CD4-positive, alpha-beta memory T cell (primary cell): ENCODE measurements at regions not wholly inside any gene's neighbourhood (a gene's known extent, or its start where the extent isn't known, plus 50 kb on each side); places are given as distances from the start of the nearest gene placed in this dataset.

Experiments used
- CTCF ChIA-PET: fragments of 350-600 bp; sonication (Branson Sonifier 250); formaldehyde crosslinking; loops from one replicate; lab custom pipeline; 2021; ENCODE audit warnings: inconsistent platforms; ENCODE audit not compliant: partially characterized antibody; lab: Charles Lee
- POLR2A ChIA-PET: fragments of 350-600 bp; sonication (Branson Sonifier 250); formaldehyde crosslinking; loops from one replicate; lab custom pipeline; 2021; ENCODE audit not compliant: partially characterized antibody; lab: Charles Lee
- DNase-seq, 5 donors: peaks; one replicate each; pipeline versions ENCODE4 v3.0.0 to v3.0.0-alpha.2; 2020 to 2022; ENCODE audit warnings: mixed read lengths in 1 of 5
- H3K27ac ChIP-seq: one replicate; pipeline ENCODE4 v1.7.0; 2013; ENCODE audit warnings: low read depth, low read length
- H3K27me3 ChIP-seq: 2 replicates; pipeline ENCODE4 v1.7.0; 2013; ENCODE audit warnings: mild to moderate bottlenecking, low read length, moderate library complexity; ENCODE audit not compliant: insufficient read depth
- H3K36me3 ChIP-seq: 2 replicates; pipeline ENCODE4 v1.7.0; 2013; ENCODE audit warnings: mild to moderate bottlenecking, low read length, moderate library complexity; ENCODE audit not compliant: insufficient read depth
- H3K4me1 ChIP-seq: 2 replicates; pipeline ENCODE4 v1.7.0; 2013; ENCODE audit warnings: mild to moderate bottlenecking, low read length, moderate library complexity; ENCODE audit not compliant: insufficient read depth
- H3K4me3 ChIP-seq, 2 donors: one replicate each; pipeline ENCODE4 v1.7.0; 2013; ENCODE audit warnings: low read length in 2 of 2, mild to moderate bottlenecking in 1 of 2
- H3K9me3 ChIP-seq, 2 donors: one replicate each; pipeline ENCODE4 v1.7.0; 2013; ENCODE audit warnings: low read length in 2 of 2, control low read depth in 1 of 2; ENCODE audit not compliant: control insufficient read depth in 1 of 2
- H3K27ac Mint-ChIP-seq, 7 donors: one replicate each; pipeline ENCODE4 v1.8.0; 2020 to 2021; ENCODE audit warnings: mixed read lengths in 7 of 7, mild to moderate bottlenecking in 6 of 7, inconsistent platforms in 3 of 7, moderate library complexity in 3 of 7
- H3K27me3 Mint-ChIP-seq, 2 donors: one replicate each; pipeline ENCODE4 v1.8.0; 2020 to 2021; ENCODE audit warnings: mixed read lengths in 2 of 2
- H3K36me3 Mint-ChIP-seq, 2 donors: one replicate each; pipeline ENCODE4 v1.8.0; 2020 to 2021; ENCODE audit warnings: mixed read lengths in 2 of 2, inconsistent platforms in 1 of 2, mild to moderate bottlenecking in 1 of 2
- H3K4me1 Mint-ChIP-seq, 4 donors: one replicate each; pipeline ENCODE4 v1.8.0; 2020 to 2021; ENCODE audit warnings: mixed read lengths in 4 of 4, mild to moderate bottlenecking in 1 of 4
- H3K4me3 Mint-ChIP-seq, 8 donors: one replicate each; pipeline ENCODE4 v1.8.0; 2020 to 2021; ENCODE audit warnings: mixed read lengths in 8 of 8, mild to moderate bottlenecking in 7 of 8, moderate library complexity in 6 of 8, inconsistent platforms in 3 of 8
- H3K9me3 Mint-ChIP-seq, 8 donors: one replicate each; pipeline ENCODE4 v1.8.0; 2020 to 2021; ENCODE audit warnings: mixed read lengths in 8 of 8, mild to moderate bottlenecking in 5 of 8, inconsistent platforms in 3 of 8, moderate library complexity in 1 of 8
- intact Hi-C: fragments of 100-400 bp; cut with micrococcal nuclease; formaldehyde crosslinking; loops from one replicate; pipeline ENCODE4 v1.15.1; 2023

GRCh38 chr9:6160579-6160978 is 55.0 kb upstream of the IL33 start:
- peaks cover 0 to 37% (median 24%) of the 10 kb centered on the region in 8 donors for H3K9me3 Mint-ChIP-seq

GRCh38 chr9:6153425-6153824 is 62.2 kb upstream of the IL33 start:
- Histone ChIP-seq H3K4me3 (no peak overlapping the region), H3K27me3 (no peaks in the 10 kb centered on the region), H3K9me3 (no peaks in the 10 kb centered on the region), H3K4me1 (no peaks in the 10 kb centered on the region), H3K36me3 (no peaks in the 10 kb centered on the region), H3K27ac (no peak overlapping the region)
- Mint-ChIP-seq H3K27ac (no peak overlapping the region), H3K9me3 (peaks cover 0 to 8% (median under 1%) of the 10 kb centered on the region in 8 donors), H3K4me1 (peaks cover 0 to 2% (median 0%) of the 10 kb centered on the region in 4 donors), H3K36me3 (no peaks in the 10 kb centered on the region), H3K27me3 (peaks cover 3 to 16% of the 10 kb centered on the region in 2 donors), H3K4me3 (no peak overlapping the region)
- DNase-seq = no peak
- intact Hi-C loops = no loop called here
- POLR2A ChIA-PET = no interaction called here
- CTCF ChIA-PET = no interaction called here

More at GRCh38 chr9:6160579-6160978, 55.0 kb upstream of the IL33 start:
- Mint-ChIP-seq H3K36me3 (no peaks in the 10 kb centered on the region), H3K27ac (no peak overlapping the region), H3K27me3 (peaks cover 3 to 7% of the 10 kb centered on the region in 2 donors), H3K4me3 (no peak overlapping the region), H3K4me1 (no peaks in the 10 kb centered on the region)
- DNase-seq = no peak
- Histone ChIP-seq H3K27me3 (no peaks in the 10 kb centered on the region), H3K27ac (no peak overlapping the region), H3K4me3 (no peak overlapping the region), H3K4me1 (no peaks in the 10 kb centered on the region), H3K9me3 (no peaks in the 10 kb centered on the region), H3K36me3 (no peaks in the 10 kb centered on the region)
- ChIA-PET POLR2A (no interaction called here), CTCF (no interaction called here)
- intact Hi-C loops = no loop called here

- H3K4me1 ChIP-seq = no peaks in the 10 kb centered on the region
- Mint-ChIP-seq H3K27me3 (peaks cover 3 to 16% of the 10 kb centered on the region in 2 donors), H3K4me3 (no peak overlapping the region), H3K27ac (no peak overlapping the region), H3K4me1 (peaks cover 0 to 2% (median 0%) of the 10 kb centered on the region in 4 donors), H3K9me3 (peaks cover 0 to 8% (median 0%) of the 10 kb centered on the region in 8 donors), H3K36me3 (no peaks in the 10 kb centered on the region)
- no peak for DNase-seq
- H3K9me3 ChIP-seq = no peaks in the 10 kb centered on the region
- CTCF ChIA-PET = no interaction called here
- no peaks in the 10 kb centered on the region for H3K27me3 ChIP-seq
- no peaks in the 10 kb centered on the region for H3K36me3 ChIP-seq
- no peak overlapping the region for H3K27ac ChIP-seq
- no peak overlapping the region for H3K4me3 ChIP-seq
- intact Hi-C loops = no loop called here
- POLR2A ChIA-PET = no interaction called here
Measured at GRCh38 chr9:6152788-6153187, 62.8 kb upstream of the IL33 start.

- intact Hi-C loops = no loop called here
- no peaks in the 10 kb centered on the region for H3K9me3 Mint-ChIP-seq
Measured at GRCh38 chr9:6150483-6150882, 65.1 kb upstream of the IL33 start.

GRCh38 chr9:6149315-6149714 is 66.3 kb upstream of the IL33 start:
- H3K27ac ChIP-seq = no peak overlapping the region

More at GRCh38 chr9:6150483-6150882, 65.1 kb upstream of the IL33 start:
- no peak overlapping the region for H3K27ac Mint-ChIP-seq
- ChIA-PET POLR2A (no interaction called here), CTCF (no interaction called here)
- H3K27ac ChIP-seq = no peak overlapping the region
- no peak overlapping the region for H3K4me3 ChIP-seq
- peaks cover 2 to 14% of the 10 kb centered on the region in 2 donors for H3K27me3 Mint-ChIP-seq
- no peaks in the 10 kb centered on the region for H3K36me3 ChIP-seq
- H3K4me3 Mint-ChIP-seq = no peak overlapping the region
- H3K9me3 ChIP-seq = no peaks in the 10 kb centered on the region
- no peak for DNase-seq
- no peaks in the 10 kb centered on the region for H3K4me1 ChIP-seq
- peaks cover 0 to 2% (median 0%) of the 10 kb centered on the region in 4 donors for H3K4me1 Mint-ChIP-seq
- H3K27me3 ChIP-seq = no peaks in the 10 kb centered on the region
- no peaks in the 10 kb centered on the region for H3K36me3 Mint-ChIP-seq

GRCh38 chr9:6147846-6148245 is 67.8 kb upstream of the IL33 start:
- Histone ChIP-seq H3K27me3 (no peaks in the 10 kb centered on the region), H3K4me3 (no peak overlapping the region), H3K4me1 (no peaks in the 10 kb centered on the region), H3K36me3 (no peaks in the 10 kb centered on the region), H3K9me3 (no peaks in the 10 kb centered on the region), H3K27ac (no peak overlapping the region)
- DNase-seq = no peak
- peaks cover 0 to 9% of the 10 kb centered on the region in 2 donors for H3K27me3 Mint-ChIP-seq
- H3K36me3 Mint-ChIP-seq = no peaks in the 10 kb centered on the region
- H3K4me1 Mint-ChIP-seq = no peaks in the 10 kb centered on the region
- H3K9me3 Mint-ChIP-seq = no peaks in the 10 kb centered on the region
- ChIA-PET CTCF (no interaction called here), POLR2A (no interaction called here)
- no peak overlapping the region for H3K27ac Mint-ChIP-seq
- no peak overlapping the region for H3K4me3 Mint-ChIP-seq
- intact Hi-C loops = no loop called here

More at GRCh38 chr9:6149315-6149714, 66.3 kb upstream of the IL33 start:
- Histone ChIP-seq H3K27me3 (no peaks in the 10 kb centered on the region), H3K4me1 (no peaks in the 10 kb centered on the region), H3K36me3 (no peaks in the 10 kb centered on the region), H3K4me3 (no peak overlapping the region), H3K9me3 (no peaks in the 10 kb centered on the region)
- no peak overlapping the region for H3K27ac Mint-ChIP-seq
- no peaks in the 10 kb centered on the region for H3K9me3 Mint-ChIP-seq
- CTCF ChIA-PET = no interaction called here
- H3K36me3 Mint-ChIP-seq = no peaks in the 10 kb centered on the region
- H3K4me1 Mint-ChIP-seq = peaks cover 0 to 2% (median 0%) of the 10 kb centered on the region in 4 donors
- POLR2A ChIA-PET = no interaction called here
- H3K4me3 Mint-ChIP-seq = no peak overlapping the region
- H3K27me3 Mint-ChIP-seq = peaks cover 2 to 14% of the 10 kb centered on the region in 2 donors
- DNase-seq = no peak
- intact Hi-C loops = no loop called here

- H3K9me3 ChIP-seq = no peaks in the 10 kb centered on the region
- CTCF ChIA-PET = no interaction called here
Measured at GRCh38 chr9:6144947-6145346, 70.7 kb upstream of the IL33 start.

More at GRCh38 chr9:6144947-6145346, 70.7 kb upstream of the IL33 start:
- DNase-seq = no peak
- Mint-ChIP-seq H3K36me3 (no peaks in the 10 kb centered on the region), H3K4me3 (no peak overlapping the region), H3K4me1 (no peaks in the 10 kb centered on the region), H3K27me3 (no peaks in the 10 kb centered on the region), H3K9me3 (no peaks in the 10 kb centered on the region), H3K27ac (no peak overlapping the region)
- Histone ChIP-seq H3K27me3 (no peaks in the 10 kb centered on the region), H3K4me1 (no peaks in the 10 kb centered on the region), H3K27ac (no peak overlapping the region), H3K4me3 (no peak overlapping the region), H3K36me3 (no peaks in the 10 kb centered on the region)
- intact Hi-C loops = no loop called here
- POLR2A ChIA-PET = no interaction called here
